HepG2 (cell line): ENCODE measurements at regions not wholly inside any gene's neighbourhood (a gene's known extent, or its start where the extent isn't known, plus 50 kb on each side); places are given as distances from the start of the nearest gene placed in this dataset.

Experiments used
- ATAC-seq: fragments of 200-7000 bp; cut with Tn5 transposase; 3 replicates; pipeline ENCODE4 v1.9.1; 2020; ENCODE audit warnings: mild to moderate bottlenecking, moderate library complexity
- BruUV-seq: library from RNA; stranded (reverse); fragments of 400-500 nt; replicated peaks from 2 replicates; lab custom pipeline; 2021; lab: Mats Ljungman, UMichigan
- CTCF ChIA-PET: fragments of 300-600 bp; formaldehyde crosslinking; extraction: SDS; loops from one replicate; lab custom pipeline; 2021; ENCODE audit warnings: low total read pairs, inconsistent platforms, low intra/inter-chr PET ratio; lab: Yijun Ruan, JAX
- POLR2A ChIA-PET: fragments of 350-600 bp; sonication (Branson Sonifier 250); formaldehyde crosslinking; loops from one replicate; lab custom pipeline; 2020; ENCODE audit warnings: antibody characterized with exemption, inconsistent platforms; lab: Yijun Ruan, JAX
- DNase-seq: peaks from one replicate; pipeline ENCODE4 v3.0.0-alpha.2; 2015; ENCODE audit warnings: low spot score
- FAIRE-seq: peaks from 3 replicates; lab custom pipeline; 2011; peaks lifted over from hg19 to GRCh38; lab: Jason Lieb, UNC
- H2AFZ ChIP-seq: one replicate; pipeline ENCODE4 v1.6.1; 2011; ENCODE audit warnings: low read length, inconsistent platforms
- H3K27ac ChIP-seq: fragments of 300-600 bp; 3 replicates; pipeline ENCODE4 v1.8.0; 2011; ENCODE audit warnings: mixed run types, mild to moderate bottlenecking, mixed read lengths, low read length, inconsistent platforms; ENCODE audit not compliant: insufficient read depth; ENCODE audit errors: extremely low read length
- H3K27me3 ChIP-seq, 2 experiments: fragments of 200-600 bp in 1 of 2; 2 replicates in 1 of 2; 3 replicates in 1 of 2; pipeline versions ENCODE4 v1.6.0 to v1.8.0; 2011; ENCODE audit warnings: low read length in 2 of 2, mild to moderate bottlenecking in 2 of 2, moderate library complexity in 2 of 2, inconsistent platforms in 1 of 2; ENCODE audit not compliant: insufficient read depth in 2 of 2, control insufficient read depth in 1 of 2
- H3K36me3 ChIP-seq, 2 experiments: fragments of 200-600 bp in 1 of 2; replicated peaks in 1 of 2; 2 replicates in 1 of 2; 3 replicates in 1 of 2; pipeline versions ENCODE4 v1.5.1 to v1.8.0; 2011; ENCODE audit warnings: low read length in 2 of 2, inconsistent platforms in 1 of 2; ENCODE audit not compliant: insufficient read depth in 2 of 2, control insufficient read depth in 1 of 2
- H3K4me1 ChIP-seq: 2 replicates; pipeline ENCODE4 v1.5.1; 2012; ENCODE audit warnings: low read length, inconsistent platforms; ENCODE audit not compliant: insufficient read depth
- H3K4me2 ChIP-seq: 2 replicates; pipeline ENCODE4 v1.6.0; 2011; ENCODE audit warnings: low read depth, low read length, inconsistent platforms
- H3K4me3 ChIP-seq, 3 experiments: fragments of 200-600 bp in 1 of 3; sonication (generic), shearing (Covaris generic) in 1 of 3; replicated peaks in 1 of 3; 2 replicates each; pipeline ENCODE4 v1.5.1; 2011 to 2016; ENCODE audit warnings: low read length in 3 of 3, inconsistent platforms in 2 of 3, low read depth in 2 of 3, mild to moderate bottlenecking in 2 of 3, control low read depth in 1 of 3, mixed read lengths in 1 of 3; ENCODE audit not compliant: insufficient read depth in 1 of 3
- H3K79me2 ChIP-seq: one replicate; pipeline ENCODE4 v1.6.1; 2011; ENCODE audit warnings: low read length, inconsistent platforms; ENCODE audit not compliant: insufficient read depth
- H3K9ac ChIP-seq: 2 replicates; pipeline ENCODE4 v1.6.0; 2011; ENCODE audit warnings: mild to moderate bottlenecking, low read depth, low read length, inconsistent platforms; ENCODE audit not compliant: insufficient read depth
- H3K9me3 ChIP-seq: 2 replicates; pipeline ENCODE4 v1.5.1; 2012; ENCODE audit warnings: mild to moderate bottlenecking, low read length
- H4K20me1 ChIP-seq: 2 replicates; pipeline ENCODE4 v1.6.0; 2011; ENCODE audit warnings: inconsistent platforms, mild to moderate bottlenecking, low read length, moderate library complexity; ENCODE audit not compliant: insufficient read depth
- NFATC3 ChIP-seq: sonication (generic); formaldehyde crosslinking; IDR thresholded peaks from 2 replicates; pipeline ENCODE4 v1.5.1; 2020; ENCODE audit warnings: mild to moderate bottlenecking, missing genetic modification reagents
- POGZ ChIP-seq: sonication (generic); formaldehyde crosslinking; IDR thresholded peaks from 2 replicates; pipeline ENCODE4 v1.4.0; 2020; ENCODE audit warnings: mild to moderate bottlenecking, missing genetic modification reagents
- ZNF563 ChIP-seq: sonication (generic); formaldehyde crosslinking; IDR thresholded peaks from 2 replicates; pipeline ENCODE4 v1.8.0; 2022; ENCODE audit warnings: mild to moderate bottlenecking, moderate library complexity, missing genetic modification reagents
- WGBS: methylation state at CpG from one replicate; pipeline ENCODE4 v1.1.6; 2017; ENCODE audit warnings: low lambda C conversion rate; 5-methylcytosine and 5-hydroxymethylcytosine counted together
- in situ Hi-C: cut with HindIII; loops from 2 replicates; pipeline ENCODE4 v1.10.0; 2017; ENCODE audit warnings: low pct_unique_long_range_greater_than_20kb; ENCODE audit not compliant: extremely low pct_ligation_motif_present
- intact Hi-C: fragments of 100-400 bp; cut with micrococcal nuclease; formaldehyde crosslinking; loops from one replicate; pipeline ENCODE4 v1.10.0; 2022; ENCODE audit not compliant: unreplicated experiment
- TF ChIP-seq, protein P1 (sequence below): sonication (generic); formaldehyde crosslinking; conservative IDR thresholded peaks from 2 replicates; pipeline ENCODE4 v1.4.0; 2020; ENCODE audit warnings: missing genetic modification reagents
- TF ChIP-seq, protein P2 (sequence below): IDR thresholded peaks from 2 replicates; pipeline ENCODE4 v1.6.1; 2012; ENCODE audit warnings: low read depth, low read length, improper control_type of control experiment
- TF ChIP-seq, protein P3 (sequence below): sonication (generic); formaldehyde crosslinking; IDR thresholded peaks from 2 replicates; pipeline ENCODE4 v1.4.0; 2020; ENCODE audit warnings: low read depth, mild to moderate bottlenecking, missing genetic modification reagents
- TF ChIP-seq, protein P4 (sequence below): sonication (generic); formaldehyde crosslinking; IDR thresholded peaks from 2 replicates; pipeline ENCODE4 v1.8.0; 2023; ENCODE audit warnings: mild to moderate bottlenecking, missing genetic modification reagents
- TF ChIP-seq, protein P5 (sequence below): sonication (generic); formaldehyde crosslinking; IDR thresholded peaks from 2 replicates; pipeline ENCODE4 v1.5.1; 2020; ENCODE audit warnings: missing genetic modification reagents, mild to moderate bottlenecking, borderline replicate concordance
- TF ChIP-seq, protein P6 (sequence below): sonication (generic); formaldehyde crosslinking; IDR thresholded peaks from 2 replicates; pipeline ENCODE4 v1.9.0; 2021; ENCODE audit warnings: missing genetic modification reagents, borderline replicate concordance
- TF ChIP-seq, protein P7 (sequence below): IDR thresholded peaks from 2 replicates; pipeline ENCODE4 v1.6.1; 2016; ENCODE audit warnings: mild to moderate bottlenecking

DNA sequence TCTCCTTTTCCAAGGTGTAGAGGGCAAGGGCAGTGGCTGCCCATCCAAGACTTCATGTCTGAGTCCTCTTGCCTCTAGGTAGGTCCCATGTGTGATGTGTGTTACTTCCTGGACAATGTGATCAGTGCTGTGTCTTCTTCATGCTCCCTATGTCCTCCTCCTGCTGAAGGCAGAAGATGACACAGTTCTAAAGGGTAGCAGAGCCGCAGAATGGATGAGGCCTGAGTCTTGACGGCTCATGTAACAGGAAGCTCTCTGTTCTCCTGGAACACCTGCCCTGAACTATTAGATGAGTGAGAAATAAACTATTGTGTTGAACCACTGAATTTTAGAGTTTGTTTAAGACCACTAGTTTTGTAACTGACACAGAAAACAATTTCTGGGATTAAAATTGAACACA, 165.9 kb downstream of the NDFIP2 start (continued):
- TF ChIP-seq NFATC3 (CRISPR knock-in tag): no peak
- TF ChIP-seq, protein P1, sequence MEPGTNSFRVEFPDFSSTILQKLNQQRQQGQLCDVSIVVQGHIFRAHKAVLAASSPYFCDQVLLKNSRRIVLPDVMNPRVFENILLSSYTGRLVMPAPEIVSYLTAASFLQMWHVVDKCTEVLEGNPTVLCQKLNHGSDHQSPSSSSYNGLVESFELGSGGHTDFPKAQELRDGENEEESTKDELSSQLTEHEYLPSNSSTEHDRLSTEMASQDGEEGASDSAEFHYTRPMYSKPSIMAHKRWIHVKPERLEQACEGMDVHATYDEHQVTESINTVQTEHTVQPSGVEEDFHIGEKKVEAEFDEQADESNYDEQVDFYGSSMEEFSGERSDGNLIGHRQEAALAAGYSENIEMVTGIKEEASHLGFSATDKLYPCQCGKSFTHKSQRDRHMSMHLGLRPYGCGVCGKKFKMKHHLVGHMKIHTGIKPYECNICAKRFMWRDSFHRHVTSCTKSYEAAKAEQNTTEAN (CRISPR knock-in tag): no peak
- TF ChIP-seq, protein P2, sequence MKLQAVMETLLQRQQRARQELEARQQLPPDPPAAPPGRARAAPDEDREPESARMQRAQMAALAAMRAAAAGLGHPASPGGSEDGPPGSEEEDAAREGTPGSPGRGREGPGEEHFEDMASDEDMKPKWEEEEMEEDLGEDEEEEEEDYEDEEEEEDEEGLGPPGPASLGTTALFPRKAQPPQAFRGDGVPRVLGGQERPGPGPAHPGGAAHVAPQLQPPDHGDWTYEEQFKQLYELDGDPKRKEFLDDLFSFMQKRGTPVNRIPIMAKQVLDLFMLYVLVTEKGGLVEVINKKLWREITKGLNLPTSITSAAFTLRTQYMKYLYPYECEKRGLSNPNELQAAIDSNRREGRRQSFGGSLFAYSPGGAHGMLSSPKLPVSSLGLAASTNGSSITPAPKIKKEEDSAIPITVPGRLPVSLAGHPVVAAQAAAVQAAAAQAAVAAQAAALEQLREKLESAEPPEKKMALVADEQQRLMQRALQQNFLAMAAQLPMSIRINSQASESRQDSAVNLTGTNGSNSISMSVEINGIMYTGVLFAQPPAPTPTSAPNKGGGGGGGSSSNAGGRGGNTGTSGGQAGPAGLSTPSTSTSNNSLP: no peak
- TF ChIP-seq ZNF563 (CRISPR knock-in tag): no peak
- TF ChIP-seq, protein P3, sequence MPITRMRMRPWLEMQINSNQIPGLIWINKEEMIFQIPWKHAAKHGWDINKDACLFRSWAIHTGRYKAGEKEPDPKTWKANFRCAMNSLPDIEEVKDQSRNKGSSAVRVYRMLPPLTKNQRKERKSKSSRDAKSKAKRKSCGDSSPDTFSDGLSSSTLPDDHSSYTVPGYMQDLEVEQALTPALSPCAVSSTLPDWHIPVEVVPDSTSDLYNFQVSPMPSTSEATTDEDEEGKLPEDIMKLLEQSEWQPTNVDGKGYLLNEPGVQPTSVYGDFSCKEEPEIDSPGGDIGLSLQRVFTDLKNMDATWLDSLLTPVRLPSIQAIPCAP (CRISPR knock-in tag): no peak

DNA sequence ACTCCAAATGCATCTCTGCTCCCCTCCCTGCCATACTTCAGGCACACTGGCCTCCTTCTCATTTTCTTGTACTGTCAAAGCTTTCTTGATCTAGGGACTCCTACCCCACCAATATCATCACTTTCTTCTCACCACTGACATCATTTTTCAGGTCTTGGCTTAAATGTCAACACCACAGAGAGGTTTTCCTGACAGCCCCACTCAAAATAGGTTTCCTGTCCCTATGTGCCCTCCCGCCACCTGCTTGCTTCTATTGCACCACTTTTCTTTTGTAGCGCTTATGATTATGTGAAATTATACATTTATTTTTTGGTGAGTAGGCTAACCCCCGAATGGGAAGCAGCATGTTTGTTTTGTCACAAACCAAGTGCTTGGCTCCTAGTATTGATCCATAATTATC, 164.6 kb downstream of the NDFIP2 start:
- ATAC-seq (no peak), FAIRE-seq (no peak), DNase-seq (no peak)
- H3K9ac ChIP-seq: no peak overlapping the region
- H4K20me1 ChIP-seq: no peaks in the 10 kb centered on the region
- H3K4me3 ChIP-seq: no peak overlapping the region
- TF ChIP-seq, protein P4, sequence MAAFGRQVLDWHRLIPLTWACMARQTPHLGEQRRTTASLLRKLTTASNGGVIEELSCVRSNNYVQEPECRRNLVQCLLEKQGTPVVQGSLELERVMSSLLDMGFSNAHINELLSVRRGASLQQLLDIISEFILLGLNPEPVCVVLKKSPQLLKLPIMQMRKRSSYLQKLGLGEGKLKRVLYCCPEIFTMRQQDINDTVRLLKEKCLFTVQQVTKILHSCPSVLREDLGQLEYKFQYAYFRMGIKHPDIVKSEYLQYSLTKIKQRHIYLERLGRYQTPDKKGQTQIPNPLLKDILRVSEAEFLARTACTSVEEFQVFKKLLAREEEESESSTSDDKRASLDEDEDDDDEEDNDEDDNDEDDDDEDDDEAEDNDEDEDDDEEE (CRISPR knock-in tag): no peak
- TF ChIP-seq, protein P5, sequence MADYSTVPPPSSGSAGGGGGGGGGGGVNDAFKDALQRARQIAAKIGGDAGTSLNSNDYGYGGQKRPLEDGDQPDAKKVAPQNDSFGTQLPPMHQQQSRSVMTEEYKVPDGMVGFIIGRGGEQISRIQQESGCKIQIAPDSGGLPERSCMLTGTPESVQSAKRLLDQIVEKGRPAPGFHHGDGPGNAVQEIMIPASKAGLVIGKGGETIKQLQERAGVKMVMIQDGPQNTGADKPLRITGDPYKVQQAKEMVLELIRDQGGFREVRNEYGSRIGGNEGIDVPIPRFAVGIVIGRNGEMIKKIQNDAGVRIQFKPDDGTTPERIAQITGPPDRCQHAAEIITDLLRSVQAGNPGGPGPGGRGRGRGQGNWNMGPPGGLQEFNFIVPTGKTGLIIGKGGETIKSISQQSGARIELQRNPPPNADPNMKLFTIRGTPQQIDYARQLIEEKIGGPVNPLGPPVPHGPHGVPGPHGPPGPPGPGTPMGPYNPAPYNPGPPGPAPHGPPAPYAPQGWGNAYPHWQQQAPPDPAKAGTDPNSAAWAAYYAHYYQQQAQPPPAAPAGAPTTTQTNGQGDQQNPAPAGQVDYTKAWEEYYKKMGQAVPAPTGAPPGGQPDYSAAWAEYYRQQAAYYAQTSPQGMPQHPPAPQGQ (CRISPR knock-in tag): no peak
- TF ChIP-seq, protein P6, sequence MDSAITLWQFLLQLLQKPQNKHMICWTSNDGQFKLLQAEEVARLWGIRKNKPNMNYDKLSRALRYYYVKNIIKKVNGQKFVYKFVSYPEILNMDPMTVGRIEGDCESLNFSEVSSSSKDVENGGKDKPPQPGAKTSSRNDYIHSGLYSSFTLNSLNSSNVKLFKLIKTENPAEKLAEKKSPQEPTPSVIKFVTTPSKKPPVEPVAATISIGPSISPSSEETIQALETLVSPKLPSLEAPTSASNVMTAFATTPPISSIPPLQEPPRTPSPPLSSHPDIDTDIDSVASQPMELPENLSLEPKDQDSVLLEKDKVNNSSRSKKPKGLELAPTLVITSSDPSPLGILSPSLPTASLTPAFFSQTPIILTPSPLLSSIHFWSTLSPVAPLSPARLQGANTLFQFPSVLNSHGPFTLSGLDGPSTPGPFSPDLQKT (CRISPR knock-in tag): no peak
- TF ChIP-seq POGZ (CRISPR knock-in tag): no peak
- TF ChIP-seq, protein P7, sequence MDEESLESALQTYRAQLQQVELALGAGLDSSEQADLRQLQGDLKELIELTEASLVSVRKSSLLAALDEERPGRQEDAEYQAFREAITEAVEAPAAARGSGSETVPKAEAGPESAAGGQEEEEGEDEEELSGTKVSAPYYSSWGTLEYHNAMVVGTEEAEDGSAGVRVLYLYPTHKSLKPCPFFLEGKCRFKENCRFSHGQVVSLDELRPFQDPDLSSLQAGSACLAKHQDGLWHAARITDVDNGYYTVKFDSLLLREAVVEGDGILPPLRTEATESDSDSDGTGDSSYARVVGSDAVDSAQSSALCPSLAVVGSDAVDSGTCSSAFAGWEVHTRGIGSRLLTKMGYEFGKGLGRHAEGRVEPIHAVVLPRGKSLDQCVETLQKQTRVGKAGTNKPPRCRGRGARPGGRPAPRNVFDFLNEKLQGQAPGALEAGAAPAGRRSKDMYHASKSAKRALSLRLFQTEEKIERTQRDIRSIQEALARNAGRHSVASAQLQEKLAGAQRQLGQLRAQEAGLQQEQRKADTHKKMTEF (CRISPR knock-in tag): no peak
- 56% methylated on average over 3 of the region's 3 CpGs for WGBS
- no peaks in the 10 kb centered on the region for H3K9me3 ChIP-seq
- intact Hi-C loops (no loop called here), in situ Hi-C loops (no loop called here)
- no peaks in the 10 kb centered on the region for H3K36me3 ChIP-seq
- peaks cover 5% of the 10 kb centered on the region; the same call in 1 of the 2 replicates for H3K4me1 ChIP-seq
- ChIA-PET CTCF (no interaction called here), POLR2A (no interaction called here)
- no TSS peak for BruUV-seq
- no peak overlapping the region for H3K27ac ChIP-seq
- H3K79me2 ChIP-seq: no peaks in the 10 kb centered on the region
- H2AFZ ChIP-seq: no peak overlapping the region
- no peak overlapping the region for H3K4me2 ChIP-seq
- H3K27me3 ChIP-seq: no peaks in the 10 kb centered on the region
